GM21423 (cell line): ENCODE measurements at regions not wholly inside any gene's neighbourhood (a gene's known extent, or its start where the extent isn't known, plus 50 kb on each side); places are given as distances from the start of the nearest gene placed in this dataset.
A peak's percentile ranks its signal among the peaks of the same experiment; 100 is the strongest.

Experiments used
- ATAC-seq: cut with Tn5 transposase; IDR thresholded peaks from one replicate; pipeline ENCODE4 v1.9.1; 2021; ENCODE audit warnings: mild to moderate bottlenecking, moderate library complexity; ENCODE audit not compliant: unreplicated experiment

DNA sequence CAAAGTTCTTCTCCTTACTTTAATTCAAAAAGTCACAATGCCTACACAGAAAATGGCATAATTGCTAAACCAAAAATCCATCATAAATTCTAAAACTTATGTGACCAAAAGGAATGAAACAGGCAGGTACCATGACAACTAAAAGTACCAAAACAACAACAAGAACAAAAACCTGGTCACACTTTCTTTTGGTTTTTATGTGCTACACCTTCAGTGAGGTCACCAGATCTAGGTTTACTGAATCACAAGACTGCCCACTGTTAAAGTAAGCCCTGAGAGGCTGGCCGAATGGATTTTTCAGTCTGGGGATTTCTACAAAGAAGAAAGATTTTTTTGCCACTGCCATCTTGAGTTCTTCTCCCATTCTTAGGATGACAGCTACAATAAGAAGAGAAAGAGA is 583.0 kb upstream of the PKN2 start:
- ATAC-seq = no peak

DNA sequence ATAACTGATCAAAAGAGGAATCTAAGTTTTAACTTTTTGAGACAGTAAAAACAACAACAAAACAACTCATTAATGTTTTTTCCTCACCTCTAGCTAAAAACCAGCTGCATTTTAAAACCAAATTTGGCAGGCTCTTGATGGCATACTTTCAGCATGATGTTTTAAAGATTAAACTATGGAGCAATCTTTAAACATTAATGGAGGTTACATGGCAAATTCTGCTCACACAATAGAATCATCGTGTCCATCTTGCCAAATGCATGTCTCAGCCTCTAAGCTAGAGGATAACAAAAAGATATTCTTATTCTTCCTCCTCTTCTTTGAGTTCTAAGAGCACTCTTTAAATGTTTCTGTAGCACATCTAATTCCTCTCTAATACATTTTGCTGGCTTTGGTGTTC is 579.8 kb upstream of the PKN2 start:
- no peak for ATAC-seq

DNA sequence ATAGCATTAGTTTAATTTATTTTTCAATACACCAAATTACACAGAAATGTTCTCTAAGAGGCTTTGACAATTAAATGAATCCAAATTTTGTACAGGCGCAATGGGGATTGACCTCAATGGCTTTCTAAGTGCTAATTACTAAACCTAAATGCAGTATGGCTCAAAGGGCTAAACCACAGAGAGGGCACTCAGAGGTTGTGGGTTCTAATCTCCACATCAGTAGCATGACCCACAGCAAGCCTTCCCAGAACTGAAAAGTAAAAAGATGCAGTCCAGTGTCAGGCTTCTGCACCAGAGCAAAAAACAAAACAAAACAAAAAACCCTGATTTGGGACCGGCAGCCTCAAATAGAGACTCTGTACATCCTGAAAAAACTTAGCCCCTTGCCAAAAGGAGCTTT is 579.2 kb upstream of the PKN2 start:
- no peak for ATAC-seq

DNA sequence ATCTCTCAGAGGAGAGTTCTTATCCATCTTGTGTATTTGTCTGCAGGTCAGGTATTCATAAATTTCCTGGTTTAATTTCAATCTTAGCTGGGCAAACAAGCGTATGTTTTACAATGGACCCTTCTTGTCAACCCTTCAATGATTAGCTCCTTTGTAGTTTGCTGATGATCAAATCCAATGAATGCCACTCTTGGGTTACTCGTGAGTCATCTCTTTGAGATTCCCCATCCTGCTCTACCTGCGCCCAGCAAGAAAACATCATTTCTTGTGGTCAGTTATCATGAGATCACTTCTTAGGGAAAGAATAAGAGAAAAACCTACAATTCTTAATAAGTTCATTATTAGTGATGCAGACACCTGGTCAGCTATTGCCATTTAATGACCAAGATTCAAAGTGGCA is 572.3 kb upstream of the PKN2 start:
- ATAC-seq = no peak

DNA sequence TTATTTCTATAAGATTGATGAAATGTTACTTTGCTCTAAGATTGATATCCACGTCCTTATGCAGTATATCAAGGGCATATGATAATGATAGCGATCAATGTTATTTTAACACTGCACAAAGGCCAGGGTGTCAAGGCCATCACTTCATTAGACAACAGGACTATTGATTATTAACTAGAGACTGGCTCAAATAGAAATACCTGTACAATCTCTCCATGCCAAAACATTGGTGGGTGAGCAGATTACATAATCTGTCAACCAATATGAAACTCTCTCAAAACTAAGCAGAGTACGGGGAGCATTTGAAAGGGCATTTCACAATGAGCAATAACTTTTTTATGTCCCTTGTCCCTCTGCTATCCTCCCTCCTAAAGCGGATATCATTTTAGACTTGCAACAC is 566.5 kb upstream of the PKN2 start:
- no peak for ATAC-seq

DNA sequence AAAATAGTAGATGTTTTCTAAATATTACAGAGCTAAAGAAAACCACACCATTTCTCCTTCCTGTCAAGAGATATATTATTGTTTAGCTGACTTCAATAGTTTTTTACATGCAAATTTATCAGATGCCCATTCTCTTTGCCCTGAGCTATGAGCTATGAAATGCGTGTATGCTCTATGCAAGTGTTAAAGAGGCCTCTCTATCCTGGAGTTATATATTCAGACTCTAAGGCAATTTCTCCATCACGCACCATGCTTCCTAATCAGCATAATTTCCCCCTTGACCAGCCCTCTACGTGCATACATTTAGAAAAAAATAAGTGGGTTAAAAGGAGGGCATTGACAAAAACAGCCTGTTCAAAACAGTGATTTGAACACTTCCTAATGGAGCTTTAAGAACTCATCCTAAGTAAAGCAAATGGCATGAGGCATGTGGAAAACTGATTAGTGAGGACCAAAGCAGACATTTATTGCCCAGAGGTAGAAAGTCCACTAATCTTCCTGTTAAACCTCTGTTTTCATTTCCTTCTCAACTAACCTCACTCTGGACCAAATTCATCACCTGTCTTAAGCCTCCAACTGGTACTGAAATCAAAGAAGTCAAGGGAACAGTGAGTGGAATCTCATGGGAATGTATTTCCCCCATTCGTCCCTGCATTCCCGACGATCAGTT is 565.8 kb upstream of the PKN2 start:
- no peak for ATAC-seq

DNA sequence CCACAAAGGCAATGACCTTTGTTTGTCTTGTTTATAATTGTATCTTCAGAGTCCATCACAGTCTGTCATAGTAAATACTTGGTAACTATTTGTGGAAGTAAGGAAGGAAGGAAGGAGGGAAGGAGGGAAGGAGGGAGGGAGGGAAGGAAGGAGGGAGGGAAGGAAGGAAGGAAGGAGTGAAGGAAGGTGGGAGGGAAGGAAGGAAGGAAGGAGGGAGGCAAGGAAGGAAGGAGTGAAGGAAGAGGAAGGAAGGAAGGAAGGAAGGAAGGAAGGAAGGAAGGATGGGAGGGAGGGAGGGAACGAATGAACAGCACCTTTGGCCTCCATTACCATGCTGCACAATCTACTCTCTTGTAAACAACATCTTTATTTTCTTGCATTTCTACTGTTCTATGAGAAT is 559.5 kb upstream of the PKN2 start:
- no peak for ATAC-seq

DNA sequence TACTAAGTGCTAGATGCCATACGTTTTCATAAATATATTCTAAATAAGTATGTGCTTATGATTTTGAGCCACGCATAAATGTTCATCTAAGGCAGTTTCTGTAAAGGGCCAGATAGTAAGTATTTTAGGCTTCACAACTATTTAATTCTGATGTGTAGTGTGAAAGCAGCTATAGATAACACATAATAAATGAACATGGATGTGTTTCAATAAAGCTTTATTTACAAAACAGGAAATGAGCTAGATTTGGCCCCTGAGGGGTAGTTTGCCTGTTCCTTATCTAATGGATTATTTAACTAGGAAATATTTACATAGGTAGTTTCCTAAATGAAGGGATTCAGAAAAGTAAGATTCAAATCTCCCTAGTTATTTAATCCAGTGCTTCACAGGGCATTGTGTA is 557.6 kb upstream of the PKN2 start:
- ATAC-seq = no peak

DNA sequence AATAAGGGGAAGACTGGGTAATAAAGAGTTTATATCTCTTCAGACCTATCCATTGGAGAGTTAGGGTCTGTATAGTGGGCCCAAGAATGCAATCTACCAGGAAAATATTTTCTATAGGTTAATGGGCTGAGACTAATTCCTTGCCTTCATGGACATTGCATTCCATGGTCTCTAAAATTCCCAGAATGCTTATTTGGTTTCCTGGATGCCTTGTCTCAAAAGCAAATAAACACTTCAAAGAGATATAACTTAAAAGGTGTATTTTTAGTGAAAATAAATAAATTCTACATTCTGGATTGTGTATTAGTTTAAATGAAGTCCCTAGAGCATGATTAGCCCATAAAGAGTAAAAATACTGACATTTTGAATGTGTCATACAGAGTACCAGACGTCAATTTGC is 550.1 kb upstream of the PKN2 start:
- ATAC-seq = no peak

DNA sequence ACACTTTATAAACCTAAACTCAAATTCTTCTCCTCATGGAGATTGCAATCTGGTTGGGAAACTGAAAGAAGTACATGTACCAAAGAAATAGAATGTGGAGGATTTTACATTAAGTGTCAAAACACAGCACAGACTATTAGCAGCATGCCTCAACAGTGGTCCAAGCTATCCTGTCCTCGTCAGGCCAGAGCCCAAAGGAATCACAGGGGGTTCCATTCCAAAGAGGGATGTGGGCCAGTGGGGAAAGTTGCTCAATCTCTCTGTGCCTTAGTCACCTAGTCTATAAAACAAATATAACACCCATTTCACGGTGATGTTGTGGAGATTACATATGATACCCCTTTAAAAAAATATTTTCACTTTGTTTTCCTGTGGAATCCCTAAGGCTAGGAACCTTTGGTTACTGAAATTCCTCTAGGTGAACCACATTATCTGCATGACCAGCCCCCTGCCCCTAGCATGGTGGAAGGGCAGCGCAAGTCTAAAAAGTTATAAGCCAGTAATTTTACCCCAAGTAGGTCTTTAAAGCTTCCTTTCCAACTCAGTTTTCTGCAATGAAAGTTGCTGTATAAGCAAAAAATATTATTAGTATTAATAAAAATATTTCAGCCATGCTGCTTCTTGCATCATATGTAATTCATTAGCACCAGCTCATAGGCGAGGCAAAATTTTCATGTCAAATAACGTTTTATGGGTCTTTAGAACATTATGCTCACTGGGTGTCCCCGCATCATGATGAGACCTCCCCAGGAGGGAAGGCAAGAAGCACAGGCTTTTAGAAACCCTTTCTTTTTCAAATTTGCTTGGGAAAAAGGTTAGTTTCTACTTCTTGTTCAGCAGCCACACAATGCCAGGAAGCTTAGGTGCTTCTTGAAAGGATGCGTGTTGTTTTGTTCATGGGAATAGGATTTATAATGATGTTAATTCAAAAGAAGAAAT is 548.8 kb upstream of the PKN2 start:
- no peak for ATAC-seq

DNA sequence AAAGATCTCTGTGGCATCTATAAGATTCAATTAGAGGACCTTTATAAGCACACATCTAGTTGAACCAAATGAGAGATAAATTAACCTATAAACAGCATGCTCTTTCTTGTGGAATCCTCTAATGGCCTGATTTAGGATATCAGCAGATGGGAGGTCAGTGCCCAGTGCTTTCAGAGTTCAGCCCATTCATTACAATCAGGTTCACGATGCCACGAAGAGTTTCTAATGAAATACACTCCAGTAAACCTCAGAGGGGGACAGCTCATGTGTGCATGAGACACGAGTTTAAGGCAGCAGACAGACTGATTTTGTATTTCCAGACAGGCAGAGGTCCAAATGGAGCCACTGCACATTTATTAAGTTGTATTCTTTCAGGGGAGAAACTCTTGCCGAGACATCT is 544.4 kb upstream of the PKN2 start:
- ATAC-seq = no peak

DNA sequence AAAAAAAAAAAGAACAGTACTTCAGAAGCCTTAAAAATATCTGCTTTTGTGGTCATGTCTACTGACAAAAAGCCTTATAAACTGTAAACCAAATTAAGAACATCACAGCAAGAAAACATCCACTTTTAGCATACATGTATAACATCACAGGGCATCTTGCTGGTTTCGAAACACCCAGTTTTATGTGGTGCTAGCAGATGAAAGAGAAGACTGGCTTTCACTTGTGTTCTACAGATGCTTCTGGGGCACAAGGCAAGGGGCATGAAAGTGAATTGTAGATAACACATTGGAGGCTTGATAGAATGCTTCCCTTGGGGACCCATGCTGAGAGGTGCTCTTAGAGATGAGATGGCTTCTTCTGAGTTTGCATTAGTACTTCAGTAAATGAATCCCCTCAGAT is 543.7 kb upstream of the PKN2 start:
- no peak for ATAC-seq

DNA sequence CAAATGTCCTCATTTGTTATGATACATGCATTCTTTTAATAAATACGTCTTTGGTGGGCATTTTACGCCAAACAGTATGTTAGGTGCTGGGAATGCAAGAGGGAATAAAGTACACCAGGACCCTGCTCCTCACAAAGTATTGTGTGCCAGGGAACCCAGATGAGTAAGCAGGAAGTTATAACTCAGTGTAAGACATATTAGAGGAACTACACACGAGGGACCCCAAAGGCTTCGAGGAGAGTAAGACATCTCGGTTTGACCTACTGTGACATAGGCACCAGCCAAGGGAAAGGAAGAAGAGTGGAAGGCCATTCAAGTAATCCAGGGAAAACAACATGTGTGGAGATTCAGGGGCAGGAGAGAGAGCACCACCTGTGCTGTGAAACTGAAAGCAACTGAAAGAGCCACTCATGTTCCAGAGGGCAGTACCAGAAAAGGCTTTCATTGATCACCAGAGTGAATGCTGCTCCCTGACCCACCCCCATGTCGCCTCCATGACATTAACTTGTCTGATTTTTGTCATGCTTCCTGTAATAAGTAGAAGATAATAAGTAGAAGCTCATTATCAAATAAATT is 542.5 kb upstream of the PKN2 start:
- no peak for ATAC-seq

DNA sequence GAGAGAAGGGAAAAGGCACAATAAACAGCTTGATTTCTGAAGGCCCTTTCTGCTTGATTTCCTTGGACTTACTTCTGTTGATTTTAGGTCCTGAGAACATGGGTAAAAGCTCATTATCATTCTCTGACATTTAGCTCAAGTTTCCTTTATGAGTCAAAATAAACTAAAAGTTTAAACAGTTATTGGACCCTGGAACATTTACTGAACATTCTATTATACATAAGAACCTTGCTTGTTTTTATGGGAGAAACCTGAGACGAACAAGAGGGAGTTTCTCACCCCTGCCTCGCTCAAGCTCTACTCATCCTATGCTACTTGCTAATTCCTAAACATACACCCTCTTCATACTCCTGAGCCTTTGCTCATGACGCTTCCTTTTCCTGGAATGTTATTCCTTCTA is 538.3 kb upstream of the PKN2 start:
- no peak for ATAC-seq

DNA sequence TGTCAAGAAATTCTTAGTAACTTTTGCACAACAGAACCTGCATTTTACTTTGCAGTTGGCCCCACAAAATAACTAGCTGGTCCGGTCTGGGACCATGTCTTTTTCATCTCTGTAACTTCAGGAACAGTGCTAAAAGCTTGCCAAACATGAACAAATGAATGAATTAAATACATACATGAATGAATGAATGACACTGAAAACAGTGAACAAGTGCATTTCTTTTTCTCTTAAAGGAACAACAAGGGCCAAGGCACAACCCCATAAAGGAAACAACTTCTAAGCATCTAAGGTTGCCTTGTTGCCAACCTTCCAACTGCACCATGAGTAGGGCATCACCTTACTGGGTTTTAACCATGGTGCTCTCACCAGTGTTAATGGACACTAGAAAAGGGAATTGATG is 534.4 kb upstream of the PKN2 start:
- ATAC-seq = no peak

DNA sequence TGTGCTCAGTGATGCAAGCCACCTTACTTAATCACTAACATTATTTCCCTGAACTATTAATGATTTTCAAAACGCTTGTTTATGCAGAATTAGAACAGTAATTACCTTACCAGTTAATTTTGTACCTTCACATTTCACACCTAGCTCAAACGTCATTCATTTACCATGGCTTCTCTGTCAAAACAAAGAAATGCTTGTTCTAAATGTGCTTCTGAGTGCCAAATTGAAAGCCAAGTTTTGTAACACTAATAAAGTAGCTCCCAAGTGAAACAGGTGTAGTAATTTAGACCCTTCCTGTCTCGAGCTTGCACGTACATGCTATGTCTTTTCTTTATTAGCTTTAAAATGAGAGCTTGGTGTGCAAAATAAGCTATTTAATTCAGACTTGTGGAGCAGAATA is 533.7 kb upstream of the PKN2 start:
- ATAC-seq = peak; percentile 56

DNA sequence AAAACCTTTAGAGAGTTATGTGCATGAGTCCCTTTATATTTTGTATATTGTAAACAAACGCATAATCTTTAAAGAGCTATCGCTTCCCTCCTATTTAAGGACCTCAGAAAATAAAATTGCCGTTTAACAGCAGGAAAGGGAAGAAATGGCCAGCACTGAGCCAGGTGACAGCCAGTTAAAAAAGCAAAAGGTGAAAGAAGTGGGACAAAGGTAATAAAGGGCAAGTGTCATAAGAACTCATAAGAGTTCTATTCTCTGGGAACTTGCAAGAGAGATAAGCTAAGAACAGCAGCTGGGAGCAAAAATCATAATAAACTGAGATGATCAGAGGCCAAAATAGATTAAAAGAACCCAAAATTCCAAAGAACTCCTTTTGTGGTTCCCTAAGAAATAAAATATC is 520.9 kb upstream of the PKN2 start:
- no peak for ATAC-seq

DNA sequence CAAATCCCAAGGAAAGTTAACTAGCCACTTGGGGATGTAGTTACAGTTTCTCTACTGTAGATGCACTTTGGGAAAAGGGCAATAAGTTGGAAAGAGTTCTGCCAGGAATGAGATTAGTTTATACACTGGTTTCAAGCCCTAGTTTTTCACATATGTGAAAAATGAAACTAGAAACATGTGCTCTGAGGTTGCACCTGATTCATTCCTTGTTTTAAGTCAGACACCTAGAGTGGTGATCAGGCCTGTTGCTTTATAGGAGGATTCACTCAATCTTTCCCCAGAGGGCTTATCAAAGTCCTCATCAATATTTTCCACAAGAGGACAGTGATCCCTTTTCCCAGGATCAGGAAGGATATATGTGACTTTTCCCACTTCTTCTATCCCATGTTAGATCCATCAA is 515.9 kb upstream of the PKN2 start:
- ATAC-seq = no peak

DNA sequence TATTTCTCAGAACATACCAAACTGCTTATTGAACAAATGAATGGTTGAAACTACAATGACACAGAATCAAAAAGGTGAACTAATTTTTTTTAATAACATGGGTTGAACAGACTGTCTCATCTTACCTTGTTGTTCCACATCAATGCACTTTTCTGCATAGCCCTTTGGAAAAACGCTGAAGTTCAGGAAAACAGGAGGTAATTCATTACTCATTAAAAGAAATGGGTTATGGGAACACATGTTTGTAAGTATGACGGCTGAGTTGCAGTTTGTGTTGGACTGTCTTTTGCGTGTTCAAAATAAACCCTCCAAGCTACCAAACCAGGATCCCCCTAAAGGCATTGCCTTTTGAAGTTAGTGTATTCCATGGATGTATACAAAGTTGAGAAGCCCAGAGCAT is 514.9 kb upstream of the PKN2 start:
- no peak for ATAC-seq

DNA sequence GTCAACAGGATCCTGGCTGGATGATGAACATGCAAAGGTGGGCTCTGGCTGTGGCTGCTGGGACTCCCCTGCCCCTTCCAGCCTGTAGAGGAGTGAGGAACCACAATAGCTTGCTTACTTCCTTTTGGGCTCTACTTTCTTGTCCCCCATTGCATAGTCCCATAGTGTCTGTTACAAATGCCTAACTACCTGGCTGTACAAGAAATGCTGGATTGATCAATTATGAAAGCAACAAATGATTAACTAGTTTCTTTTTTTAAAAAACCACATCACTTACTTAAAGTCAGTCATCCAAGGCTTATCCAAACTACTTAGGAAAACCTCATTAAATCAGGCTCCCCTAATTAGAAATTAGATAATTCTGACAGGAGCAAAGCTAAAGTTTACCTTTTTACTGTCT is 514.1 kb upstream of the PKN2 start:
- ATAC-seq = no peak

DNA sequence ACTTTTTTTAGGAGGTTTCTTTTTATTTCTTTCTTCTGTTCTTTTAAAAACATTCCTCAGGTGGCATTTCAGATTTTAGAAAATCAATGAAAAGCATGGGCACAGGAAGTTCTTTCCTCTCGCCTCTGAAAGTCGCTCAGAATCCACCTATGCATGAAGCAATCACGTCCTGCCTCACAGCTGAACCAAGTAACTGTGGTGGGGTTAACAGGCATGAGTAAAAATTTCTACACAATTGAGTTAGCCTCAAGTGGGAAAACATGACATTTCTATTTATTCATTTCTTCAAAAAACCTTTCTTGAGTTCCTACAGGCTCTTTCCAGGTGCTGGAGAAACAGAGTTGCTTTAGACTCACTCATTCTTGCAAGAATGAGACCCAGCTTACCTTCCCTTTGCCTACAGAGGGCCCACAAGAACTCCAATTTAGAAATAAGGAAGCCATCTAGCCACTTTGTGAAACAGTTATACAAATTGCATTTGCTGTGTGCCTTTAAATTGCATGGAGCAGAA is 508.9 kb upstream of the PKN2 start:
- ATAC-seq = no peak

DNA sequence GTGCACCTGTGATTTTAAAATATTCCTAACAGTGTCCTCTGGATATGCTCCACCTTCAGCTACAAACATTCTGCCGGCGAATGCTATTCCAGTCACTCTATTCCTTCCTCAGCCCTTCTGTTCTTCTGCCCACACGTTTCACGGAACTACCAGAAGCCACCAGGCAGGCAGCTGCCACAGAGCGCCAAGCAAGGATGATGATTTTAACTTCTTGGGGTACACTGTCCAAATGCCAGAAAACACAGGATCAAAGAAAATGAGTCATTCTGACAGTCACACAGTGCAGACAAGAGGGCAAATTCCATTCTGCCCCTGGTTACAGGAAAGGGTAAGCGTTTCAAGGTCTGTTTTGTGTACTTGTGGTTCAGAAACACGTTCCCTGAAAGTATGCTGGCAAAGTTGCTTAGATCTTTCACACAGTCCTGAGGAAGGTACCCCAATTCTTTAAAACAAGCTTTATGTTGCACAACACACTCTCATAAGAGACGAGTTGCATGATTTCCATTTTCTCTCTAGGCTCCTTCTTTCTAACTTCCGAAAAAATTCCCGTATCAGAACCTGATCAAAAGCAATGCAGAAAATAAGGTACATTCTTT is 508.3 kb upstream of the PKN2 start:
- ATAC-seq = no peak
